SK-N-MC (cell line): ENCODE measurements at regions not wholly inside any gene's neighbourhood (a gene's known extent, or its start where the extent isn't known, plus 50 kb on each side); places are given as distances from the start of the nearest gene placed in this dataset.

Experiments used
- EZH2 ChIP-seq: fragments of 200-600 bp; sonication (generic); IDR thresholded peaks from one replicate; pipeline ENCODE4 v1.6.1; 2017; ENCODE audit warnings: antibody characterized with exemption
- FOXP2 ChIP-seq: optimal IDR thresholded peaks from 2 replicates; pipeline ENCODE3; 2011; ENCODE audit warnings: mild to moderate bottlenecking, moderate library complexity; ENCODE audit not compliant: insufficient read depth; ENCODE audit errors: extremely low read length, control extremely low read depth
- POLR2AphosphoS5 ChIP-seq: IDR thresholded peaks from 2 replicates; pipeline ENCODE4 v1.6.1; 2012; ENCODE audit warnings: mild to moderate bottlenecking, low read depth, low read length, borderline replicate concordance

GRCh38 chr13:30370916-30371521, 51.3 kb upstream of the UBE2L5 start:
- TF ChIP-seq POLR2AphosphoS5 (no peak), EZH2 (no peak), FOXP2 (no peak)
